SH-SY5Y (cell line): ENCODE measurements at regions not wholly inside any gene's neighbourhood (a gene's known extent, or its start where the extent isn't known, plus 50 kb on each side); places are given as distances from the start of the nearest gene placed in this dataset.

Source experiments
- GATA2 ChIP-seq: IDR thresholded peaks from 2 replicates; pipeline ENCODE4 v1.6.1; 2011; ENCODE audit warnings: mild to moderate bottlenecking, low read depth, low read length
- GATA3 ChIP-seq: IDR thresholded peaks from 2 replicates; pipeline ENCODE4 v1.6.1; 2011; ENCODE audit warnings: low read depth, mild to moderate bottlenecking, low read length, moderate library complexity

GRCh38 chr7:47681249-47681810 lies 99.4 kb upstream of the TNS3 start:
- TF ChIP-seq GATA3 (no peak), GATA2 (no peak)
